Activated naive CD8-positive, alpha-beta T cell (primary cell): ENCODE measurements at regions not wholly inside any gene's neighbourhood (a gene's known extent, or its start where the extent isn't known, plus 50 kb on each side); places are given as distances from the start of the nearest gene placed in this dataset.

Experiments
- H3K27ac Mint-ChIP-seq: one replicate; pipeline ENCODE4 v1.8.0; 2021; ENCODE audit warnings: mixed read lengths
- H3K27me3 Mint-ChIP-seq: one replicate; pipeline ENCODE4 v1.8.0; 2021; ENCODE audit warnings: mixed read lengths
- H3K36me3 Mint-ChIP-seq: one replicate; pipeline ENCODE4 v1.8.0; 2021; ENCODE audit warnings: mixed read lengths
- H3K4me1 Mint-ChIP-seq: one replicate; pipeline ENCODE4 v1.8.0; 2021; ENCODE audit warnings: low read depth, mixed read lengths
- H3K4me3 Mint-ChIP-seq: one replicate; pipeline ENCODE4 v1.8.0; 2021; ENCODE audit warnings: mild to moderate bottlenecking, mixed read lengths
- H3K9me3 Mint-ChIP-seq: one replicate; pipeline ENCODE4 v1.8.0; 2021; ENCODE audit warnings: low read depth, mixed read lengths

GRCh38 chr1:189927641-189928040, 550.0 kb downstream of the BRINP3 start:
- H3K36me3 Mint-ChIP-seq, result no peaks in the 10 kb centered on the region
- no peaks in the 10 kb centered on the region for H3K4me1 Mint-ChIP-seq
- H3K4me3 Mint-ChIP-seq, result no peak overlapping the region
- H3K27me3 Mint-ChIP-seq, result no peaks in the 10 kb centered on the region
- peaks cover 6% of the 10 kb centered on the region for H3K9me3 Mint-ChIP-seq
- no peak overlapping the region for H3K27ac Mint-ChIP-seq

GRCh38 chr1:189929501-189930099, 548.1 kb downstream of the BRINP3 start:
- no peak overlapping the region for H3K27ac Mint-ChIP-seq
- H3K4me3 Mint-ChIP-seq, result no peak overlapping the region
- H3K27me3 Mint-ChIP-seq, result no peaks in the 10 kb centered on the region
- H3K9me3 Mint-ChIP-seq, result peaks cover 6% of the 10 kb centered on the region
- H3K4me1 Mint-ChIP-seq, result no peaks in the 10 kb centered on the region
- no peaks in the 10 kb centered on the region for H3K36me3 Mint-ChIP-seq

- H3K4me1 Mint-ChIP-seq, result no peaks in the 10 kb centered on the region
- no peaks in the 10 kb centered on the region for H3K27me3 Mint-ChIP-seq
- no peak overlapping the region for H3K4me3 Mint-ChIP-seq
- no peak overlapping the region for H3K27ac Mint-ChIP-seq
- H3K36me3 Mint-ChIP-seq, result no peaks in the 10 kb centered on the region
- H3K9me3 Mint-ChIP-seq, result peaks cover 9% of the 10 kb centered on the region
These were observed 540.8 kb downstream of the BRINP3 start for GRCh38 chr1:189936861-189937260.

- no peaks in the 10 kb centered on the region for H3K36me3 Mint-ChIP-seq
- no peak overlapping the region for H3K27ac Mint-ChIP-seq
- no peaks in the 10 kb centered on the region for H3K27me3 Mint-ChIP-seq
- H3K4me1 Mint-ChIP-seq, result no peaks in the 10 kb centered on the region
- no peak overlapping the region for H3K4me3 Mint-ChIP-seq
- H3K9me3 Mint-ChIP-seq, result peaks cover 3% of the 10 kb centered on the region
These were observed 537.7 kb downstream of the BRINP3 start for GRCh38 chr1:189939967-189940366.

- H3K27ac Mint-ChIP-seq, result no peak overlapping the region
- H3K9me3 Mint-ChIP-seq, result peaks cover 2% of the 10 kb centered on the region
- no peak overlapping the region for H3K4me3 Mint-ChIP-seq
- H3K4me1 Mint-ChIP-seq, result no peaks in the 10 kb centered on the region
- no peaks in the 10 kb centered on the region for H3K27me3 Mint-ChIP-seq
- no peaks in the 10 kb centered on the region for H3K36me3 Mint-ChIP-seq
These were observed 535.7 kb downstream of the BRINP3 start for GRCh38 chr1:189941922-189942321.

- H3K4me1 Mint-ChIP-seq, result no peaks in the 10 kb centered on the region
- H3K27me3 Mint-ChIP-seq, result no peaks in the 10 kb centered on the region
- H3K9me3 Mint-ChIP-seq, result no peaks in the 10 kb centered on the region
- H3K27ac Mint-ChIP-seq, result no peak overlapping the region
- no peak overlapping the region for H3K4me3 Mint-ChIP-seq
- H3K36me3 Mint-ChIP-seq, result no peaks in the 10 kb centered on the region
These were observed 518.9 kb downstream of the BRINP3 start for GRCh38 chr1:189958756-189959155.

- Mint-ChIP-seq H3K36me3 (no peaks in the 10 kb centered on the region), H3K4me3 (no peak overlapping the region), H3K4me1 (no peaks in the 10 kb centered on the region), H3K27ac (no peak overlapping the region), H3K9me3 (no peaks in the 10 kb centered on the region), H3K27me3 (no peaks in the 10 kb centered on the region)
These were observed 516.9 kb downstream of the BRINP3 start for GRCh38 chr1:189960769-189961168.

GRCh38 chr1:189962181-189962580, 515.5 kb downstream of the BRINP3 start:
- no peaks in the 10 kb centered on the region for H3K36me3 Mint-ChIP-seq
- H3K9me3 Mint-ChIP-seq, result no peaks in the 10 kb centered on the region
- H3K4me3 Mint-ChIP-seq, result no peak overlapping the region
- H3K4me1 Mint-ChIP-seq, result no peaks in the 10 kb centered on the region
- no peak overlapping the region for H3K27ac Mint-ChIP-seq
- no peaks in the 10 kb centered on the region for H3K27me3 Mint-ChIP-seq

GRCh38 chr1:189970331-189971230, 507.1 kb downstream of the BRINP3 start:
- peaks cover 1% of the 10 kb centered on the region for H3K9me3 Mint-ChIP-seq
- no peak overlapping the region for H3K4me3 Mint-ChIP-seq
- H3K4me1 Mint-ChIP-seq, result no peaks in the 10 kb centered on the region
- no peaks in the 10 kb centered on the region for H3K36me3 Mint-ChIP-seq
- H3K27ac Mint-ChIP-seq, result no peak overlapping the region
- no peaks in the 10 kb centered on the region for H3K27me3 Mint-ChIP-seq

GRCh38 chr1:189971656-189972055, 506.0 kb downstream of the BRINP3 start:
- Mint-ChIP-seq H3K27me3 (no peaks in the 10 kb centered on the region), H3K27ac (no peak overlapping the region), H3K9me3 (peaks cover 8% of the 10 kb centered on the region), H3K4me1 (no peaks in the 10 kb centered on the region), H3K36me3 (no peaks in the 10 kb centered on the region), H3K4me3 (no peak overlapping the region)

GRCh38 chr1:189977184-189977583, 500.5 kb downstream of the BRINP3 start:
- peaks cover 21% of the 10 kb centered on the region for H3K9me3 Mint-ChIP-seq
- no peak overlapping the region for H3K4me3 Mint-ChIP-seq
- H3K27me3 Mint-ChIP-seq, result no peaks in the 10 kb centered on the region
- no peaks in the 10 kb centered on the region for H3K4me1 Mint-ChIP-seq
- H3K27ac Mint-ChIP-seq, result no peak overlapping the region
- no peaks in the 10 kb centered on the region for H3K36me3 Mint-ChIP-seq

- Mint-ChIP-seq H3K27ac (no peak overlapping the region), H3K4me1 (no peaks in the 10 kb centered on the region), H3K27me3 (no peaks in the 10 kb centered on the region), H3K9me3 (peaks cover 20% of the 10 kb centered on the region), H3K36me3 (no peaks in the 10 kb centered on the region), H3K4me3 (no peak overlapping the region)
These were observed 494.3 kb downstream of the BRINP3 start for GRCh38 chr1:189983166-189983890.

GRCh38 chr1:189986516-189986915, 491.1 kb downstream of the BRINP3 start:
- Mint-ChIP-seq H3K4me1 (no peaks in the 10 kb centered on the region), H3K9me3 (peaks cover 29% of the 10 kb centered on the region), H3K4me3 (no peak overlapping the region), H3K27me3 (no peaks in the 10 kb centered on the region), H3K27ac (no peak overlapping the region), H3K36me3 (no peaks in the 10 kb centered on the region)

GRCh38 chr1:189987509-189987908, 490.2 kb downstream of the BRINP3 start:
- peaks cover 34% of the 10 kb centered on the region for H3K9me3 Mint-ChIP-seq
- no peaks in the 10 kb centered on the region for H3K4me1 Mint-ChIP-seq
- no peaks in the 10 kb centered on the region for H3K36me3 Mint-ChIP-seq
- no peaks in the 10 kb centered on the region for H3K27me3 Mint-ChIP-seq
- no peak overlapping the region for H3K4me3 Mint-ChIP-seq
- H3K27ac Mint-ChIP-seq, result no peak overlapping the region

GRCh38 chr1:189992856-189993255, 484.8 kb downstream of the BRINP3 start:
- Mint-ChIP-seq H3K4me1 (no peaks in the 10 kb centered on the region), H3K27me3 (no peaks in the 10 kb centered on the region), H3K36me3 (no peaks in the 10 kb centered on the region), H3K9me3 (peaks cover 24% of the 10 kb centered on the region), H3K4me3 (no peak overlapping the region), H3K27ac (no peak overlapping the region)
